HCT116 (cell line): ENCODE measurements at regions not wholly inside any gene's neighbourhood (a gene's known extent, or its start where the extent isn't known, plus 50 kb on each side); places are given as distances from the start of the nearest gene placed in this dataset.

ENCODE experiments used
- ATAC-seq: fragments of 200-7000 bp; cut with Tn5 transposase; 2 replicates; pipeline ENCODE4 v1.9.1; 2020; ENCODE audit warnings: mild to moderate bottlenecking, moderate library complexity
- BruUV-seq: library from RNA; stranded (reverse); fragments of 400-500 nt; replicated peaks from 2 replicates; lab custom pipeline; 2021; lab: Mats Ljungman, UMichigan
- CTCF ChIA-PET: fragments of 300-600 bp; sonication (Branson Sonifier 250); formaldehyde crosslinking; loops from one replicate; lab custom pipeline; 2021; ENCODE audit warnings: antibody characterized with exemption; lab: Charles Lee
- POLR2A ChIA-PET: fragments of 300-600, 350-600 bp; sonication (Branson Sonifier 250); formaldehyde crosslinking; loops from one replicate; lab custom pipeline; 2021; ENCODE audit warnings: antibody characterized with exemption; lab: Charles Lee
- RAD21 ChIA-PET, 2 experiments: fragments of 300-600 bp; sonication (Branson Sonifier 250); formaldehyde crosslinking; loops; one replicate each; lab custom pipeline; 2023; ENCODE audit warnings: low total read pairs in 2 of 2; ENCODE audit not compliant: uncharacterized antibody in 2 of 2, unreplicated experiment in 2 of 2, low non-redundant PET in 1 of 2; lab: Charles Lee
- DNase-seq: peaks from one replicate; pipeline ENCODE4 v3.0.0-alpha.2; 2010; ENCODE audit warnings: low read depth, low spot score
- H2AFZ ChIP-seq: fragments of 200-600 bp; shearing (Covaris generic), sonication (generic); 2 replicates; pipeline ENCODE4 v1.6.1; 2017; ENCODE audit warnings: low read depth, mixed run types, mixed read lengths, antibody characterized with exemption, low read length; ENCODE audit not compliant: poor library complexity, severe bottlenecking
- H3K27ac ChIP-seq: 2 replicates; pipeline ENCODE4 v1.5.1; 2012; ENCODE audit warnings: low read depth, low read length
- H3K27me3 ChIP-seq: fragments of 200-600 bp; sonication (generic); 2 replicates; pipeline ENCODE4 v1.6.1; 2016; ENCODE audit warnings: mixed run types, low read length, mixed read lengths; ENCODE audit not compliant: insufficient read depth
- H3K36me3 ChIP-seq, 2 experiments: fragments of 200-500 bp in 1 of 2; fragments of 200-600 bp in 1 of 2; sonication (Bioruptor generic) in 1 of 2; sonication (generic) in 1 of 2; 2 replicates each; pipeline versions ENCODE4 v1.5.1 to v1.6.1; 2014 to 2016; ENCODE audit warnings: low read length in 2 of 2, inconsistent platforms in 1 of 2, mixed read lengths in 1 of 2, mixed run types in 1 of 2; ENCODE audit not compliant: insufficient read depth in 2 of 2, control insufficient read depth in 1 of 2
- H3K4me1 ChIP-seq, 2 experiments: fragments of 200-600 bp in 1 of 2; sonication (generic) in 1 of 2; 2 replicates each; pipeline versions ENCODE4 v1.5.1 to v1.6.1; 2012 to 2017; ENCODE audit warnings: low read length in 2 of 2, inconsistent platforms in 1 of 2, mild to moderate bottlenecking in 1 of 2, mixed read lengths in 1 of 2, mixed run types in 1 of 2, moderate library complexity in 1 of 2; ENCODE audit not compliant: insufficient read depth in 2 of 2, control insufficient read depth in 1 of 2
- H3K4me2 ChIP-seq: fragments of 200-600 bp; sonication (generic); 2 replicates; pipeline ENCODE4 v1.6.1; 2017; ENCODE audit warnings: mixed run types, low read length, mixed read lengths
- H3K4me3 ChIP-seq, 2 experiments: fragments of 200-600 bp in 1 of 2; sonication (generic) in 1 of 2; replicated peaks in 1 of 2; 2 replicates each; pipeline ENCODE4 v1.5.1; 2011 to 2016; ENCODE audit warnings: low read length in 2 of 2, control low read depth in 1 of 2, low read depth in 1 of 2, mild to moderate bottlenecking in 1 of 2, mixed read lengths in 1 of 2, mixed run types in 1 of 2
- H3K79me2 ChIP-seq: fragments of 200-600 bp; sonication (generic); 2 replicates; pipeline ENCODE4 v1.6.1; 2017; ENCODE audit warnings: mild to moderate bottlenecking, mixed run types, low read length, moderate library complexity, mixed read lengths; ENCODE audit not compliant: insufficient read depth
- H3K9ac ChIP-seq: fragments of 200-600 bp; sonication (generic); 2 replicates; pipeline ENCODE4 v1.6.1; 2016; ENCODE audit warnings: low read length, mixed read lengths
- H3K9me2 ChIP-seq: fragments of 200-600 bp; sonication (generic), shearing (Covaris generic); 2 replicates; pipeline ENCODE4 v1.6.1; 2017; ENCODE audit warnings: mixed run types, mild to moderate bottlenecking, moderate library complexity; ENCODE audit not compliant: insufficient read depth
- H3K9me3 ChIP-seq, 2 experiments: fragments of 200-500 bp in 1 of 2; fragments of 200-600 bp in 1 of 2; sonication (Bioruptor generic) in 1 of 2; sonication (generic) in 1 of 2; 2 replicates each; pipeline ENCODE4 v1.6.1; 2014 to 2017; ENCODE audit warnings: low read length in 2 of 2, mixed read lengths in 2 of 2, inconsistent platforms in 1 of 2, low read depth in 1 of 2, mild to moderate bottlenecking in 1 of 2, mixed run types in 1 of 2, moderate library complexity in 1 of 2; ENCODE audit not compliant: control insufficient read depth in 1 of 2, insufficient read depth in 1 of 2
- H4K20me1 ChIP-seq: fragments of 200-600 bp; sonication (generic), shearing (Covaris generic); 2 replicates; pipeline ENCODE4 v1.6.1; 2017; ENCODE audit warnings: mixed run types, mild to moderate bottlenecking, moderate library complexity; ENCODE audit not compliant: insufficient read depth
- ATF3 ChIP-seq: IDR thresholded peaks from 2 replicates; pipeline ENCODE4 v1.6.1; 2012
- CBX3 ChIP-seq: IDR thresholded peaks from 2 replicates; pipeline ENCODE4 v1.6.1; 2012; ENCODE audit warnings: low read depth
- CEBPB ChIP-seq: IDR thresholded peaks from 2 replicates; pipeline ENCODE4 v1.6.1; 2012; ENCODE audit warnings: low read depth
- EGR1 ChIP-seq: IDR thresholded peaks from 2 replicates; pipeline ENCODE4 v1.6.1; 2012; ENCODE audit warnings: low read depth
- ELF1 ChIP-seq: IDR thresholded peaks from 2 replicates; pipeline ENCODE4 v1.6.1; 2012; ENCODE audit warnings: low read depth, borderline replicate concordance
- EZH2 ChIP-seq: fragments of 200-600 bp; sonication (generic); IDR thresholded peaks from 2 replicates; pipeline ENCODE4 v1.6.1; 2017; ENCODE audit warnings: antibody characterized with exemption, mixed run types
- EZH2phosphoT487 ChIP-seq: fragments of 200-600 bp; IDR thresholded peaks from 2 replicates; pipeline ENCODE4 v1.6.1; 2018; ENCODE audit warnings: antibody characterized with exemption, borderline replicate concordance
- FOSL1 ChIP-seq: IDR thresholded peaks from 2 replicates; pipeline ENCODE4 v1.6.1; 2012; ENCODE audit warnings: low read depth
- JUND ChIP-seq: IDR thresholded peaks from 2 replicates; pipeline ENCODE4 v1.6.1; 2012
- POLR2A ChIP-seq: IDR thresholded peaks from 2 replicates; pipeline ENCODE4 v1.7.0; 2011; ENCODE audit warnings: borderline replicate concordance; ENCODE audit not compliant: insufficient read depth, insufficient read length; ENCODE audit errors: extremely low read depth
- POLR2AphosphoS5 ChIP-seq: IDR thresholded peaks from 2 replicates; pipeline ENCODE4 v1.6.1; 2011; ENCODE audit warnings: mild to moderate bottlenecking, low read depth, low read length, moderate library complexity
- REST ChIP-seq: IDR thresholded peaks from 2 replicates; pipeline ENCODE4 v1.6.1; 2012; ENCODE audit warnings: low read depth
- SIN3A ChIP-seq: IDR thresholded peaks from 2 replicates; pipeline ENCODE4 v1.6.1; 2012; ENCODE audit warnings: low read depth
- SP1 ChIP-seq: IDR thresholded peaks from 2 replicates; pipeline ENCODE4 v1.6.1; 2012; ENCODE audit warnings: low read depth
- TCF7L2 ChIP-seq: IDR thresholded peaks from 2 replicates; pipeline ENCODE4 v1.7.0; 2011; ENCODE audit warnings: borderline replicate concordance, inconsistent platforms; ENCODE audit not compliant: insufficient read depth, insufficient read length; ENCODE audit errors: extremely low read depth
- ZBTB33 ChIP-seq: IDR thresholded peaks from 2 replicates; pipeline ENCODE4 v1.6.1; 2011; ENCODE audit warnings: mild to moderate bottlenecking, low read length, moderate library complexity; ENCODE audit not compliant: insufficient replicate concordance; ENCODE audit errors: extremely low read depth
- ZFX ChIP-seq: fragments of 450-650 bp; IDR thresholded peaks from 2 replicates; pipeline ENCODE4 v1.6.1; 2017
- ZNF274 ChIP-seq: fragments of 200-500 bp; sonication (Bioruptor generic); IDR thresholded peaks from 2 replicates; pipeline ENCODE4 v1.6.1; 2014; ENCODE audit warnings: mild to moderate bottlenecking, low read depth, low read length, inconsistent platforms
- intact Hi-C: fragments of 100-400 bp; cut with micrococcal nuclease; formaldehyde crosslinking; loops from 2 replicates; pipeline ENCODE4 v1.10.0; 2022
- TF ChIP-seq, protein P1 (sequence below), 3 experiments: fragments of 200-600 bp in 1 of 3; sonication (generic) in 1 of 3; IDR thresholded peaks in 2 of 3; conservative IDR thresholded peaks in 1 of 3; 2 replicates each; pipeline ENCODE4 v1.5.1; 2012 to 2017; ENCODE audit warnings: low read depth in 2 of 3, low read length in 2 of 3, antibody characterized with exemption in 1 of 3, borderline replicate concordance in 1 of 3, control low read depth in 1 of 3, mild to moderate bottlenecking in 1 of 3, mixed read lengths in 1 of 3, mixed run types in 1 of 3, moderate library complexity in 1 of 3; ENCODE audit not compliant: insufficient read depth in 1 of 3
- TF ChIP-seq, protein P2 (sequence below): IDR thresholded peaks from 2 replicates; pipeline ENCODE4 v1.6.1; 2012

- BruUV-seq, result no TSS peak
- POLR2A ChIA-PET, result no interaction called here
- no peak for ATAC-seq
Measured at GRCh38 chr3:73710340-73710739, 85.6 kb upstream of the PDZRN3 start.

More at GRCh38 chr3:73710340-73710739, 85.6 kb upstream of the PDZRN3 start:
- H3K9ac ChIP-seq, result no peak overlapping the region
- no peaks in the 10 kb centered on the region for H3K36me3 ChIP-seq
- H3K79me2 ChIP-seq, result no peaks in the 10 kb centered on the region
- intact Hi-C loops, result no loop called here
- CTCF ChIA-PET, result no interaction called here
- no peak overlapping the region for H3K4me2 ChIP-seq
- RAD21 ChIA-PET, result no interaction called here
- no peak for DNase-seq
- H3K9me3 ChIP-seq, result peaks cover 0 to 6% of the 10 kb centered on the region in 2 experiments; a peak in 1 of 4 replicates
- no peaks in the 10 kb centered on the region for H3K27me3 ChIP-seq
- no peaks in the 10 kb centered on the region for H3K4me1 ChIP-seq
- H3K27ac ChIP-seq, result no peak overlapping the region
- H4K20me1 ChIP-seq, result no peaks in the 10 kb centered on the region
- no peaks in the 10 kb centered on the region for H3K9me2 ChIP-seq
- no peak overlapping the region for H2AFZ ChIP-seq
- no peak for TF ChIP-seq SIN3A
- TF ChIP-seq TCF7L2, result no peak
- TF ChIP-seq ZNF274, result no peak
- no peak for TF ChIP-seq EGR1
- TF ChIP-seq POLR2A, result no peak
- TF ChIP-seq, protein P1, sequence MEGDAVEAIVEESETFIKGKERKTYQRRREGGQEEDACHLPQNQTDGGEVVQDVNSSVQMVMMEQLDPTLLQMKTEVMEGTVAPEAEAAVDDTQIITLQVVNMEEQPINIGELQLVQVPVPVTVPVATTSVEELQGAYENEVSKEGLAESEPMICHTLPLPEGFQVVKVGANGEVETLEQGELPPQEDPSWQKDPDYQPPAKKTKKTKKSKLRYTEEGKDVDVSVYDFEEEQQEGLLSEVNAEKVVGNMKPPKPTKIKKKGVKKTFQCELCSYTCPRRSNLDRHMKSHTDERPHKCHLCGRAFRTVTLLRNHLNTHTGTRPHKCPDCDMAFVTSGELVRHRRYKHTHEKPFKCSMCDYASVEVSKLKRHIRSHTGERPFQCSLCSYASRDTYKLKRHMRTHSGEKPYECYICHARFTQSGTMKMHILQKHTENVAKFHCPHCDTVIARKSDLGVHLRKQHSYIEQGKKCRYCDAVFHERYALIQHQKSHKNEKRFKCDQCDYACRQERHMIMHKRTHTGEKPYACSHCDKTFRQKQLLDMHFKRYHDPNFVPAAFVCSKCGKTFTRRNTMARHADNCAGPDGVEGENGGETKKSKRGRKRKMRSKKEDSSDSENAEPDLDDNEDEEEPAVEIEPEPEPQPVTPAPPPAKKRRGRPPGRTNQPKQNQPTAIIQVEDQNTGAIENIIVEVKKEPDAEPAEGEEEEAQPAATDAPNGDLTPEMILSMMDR (IDR thresholded peaks at IDR 0.05 in 2 of 3, conservative IDR thresholded peaks at IDR 0.05 in 1 of 3; ENCODE audit: borderline replicate concordance in 1 of 3, insufficient read depth in 1 of 3, low read depth in 2 of 3, low read length in 2 of 3), result no peak
- TF ChIP-seq EZH2phosphoT487, result no peak
- TF ChIP-seq REST, result no peak
- no peak for TF ChIP-seq POLR2AphosphoS5
- TF ChIP-seq FOSL1, result no peak
- no peak for TF ChIP-seq SP1
- TF ChIP-seq ZFX, result no peak
- no peak for TF ChIP-seq EZH2
- no peak for TF ChIP-seq ATF3
- no peak for TF ChIP-seq CEBPB
- no peak for TF ChIP-seq JUND
- TF ChIP-seq CBX3, result no peak
- no peak for TF ChIP-seq ELF1
- TF ChIP-seq, protein P2, sequence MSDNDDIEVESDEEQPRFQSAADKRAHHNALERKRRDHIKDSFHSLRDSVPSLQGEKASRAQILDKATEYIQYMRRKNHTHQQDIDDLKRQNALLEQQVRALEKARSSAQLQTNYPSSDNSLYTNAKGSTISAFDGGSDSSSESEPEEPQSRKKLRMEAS, result no peak
- TF ChIP-seq ZBTB33, result no peak
- H3K4me3 ChIP-seq, result no peak overlapping the region
